SU-DHL-6 (cell line): ENCODE measurements at regions not wholly inside any gene's neighbourhood (a gene's known extent, or its start where the extent isn't known, plus 50 kb on each side); places are given as distances from the start of the nearest gene placed in this dataset.

Source experiments
- CTCF ChIP-seq: fragments of 200-600 bp; sonication (generic); IDR thresholded peaks from one replicate; pipeline ENCODE4 v1.5.1; 2017; ENCODE audit warnings: antibody characterized with exemption, mild to moderate bottlenecking, low read length, moderate library complexity; ENCODE audit not compliant: insufficient read depth, poor library complexity, severe bottlenecking
- EZH2phosphoT487 ChIP-seq: fragments of 200-600 bp; sonication (generic), shearing (Covaris generic); conservative IDR thresholded peaks from 2 replicates; pipeline ENCODE4 v1.6.1; 2018; ENCODE audit warnings: mild to moderate bottlenecking, antibody characterized with exemption, low read length, moderate library complexity, mixed read lengths

- TF ChIP-seq EZH2phosphoT487 (no peak), CTCF (no peak)
Observed at GRCh38 chr15:70504299-70504951, 258.9 kb downstream of the UACA start.
